GM23338 (cell line): ENCODE measurements at regions not wholly inside any gene's neighbourhood (a gene's known extent, or its start where the extent isn't known, plus 50 kb on each side); places are given as distances from the start of the nearest gene placed in this dataset.

ENCODE experiments used
- CREB1 ChIP-seq: fragments of 250-450 bp; sonication (Bioruptor Pico); IDR thresholded peaks from 2 replicates; pipeline ENCODE4 v1.5.0; 2020; ENCODE audit warnings: low read depth, mild to moderate bottlenecking, moderate library complexity
- CTCF ChIP-seq, 2 experiments: fragments of 200-600 bp in 1 of 2; sonication (generic) in 1 of 2; conservative IDR thresholded peaks; 2 replicates each; pipeline versions ENCODE4 v1.5.1 to v1.6.1; 2016 to 2017; ENCODE audit warnings: antibody characterized with exemption in 2 of 2, low read depth in 2 of 2, mild to moderate bottlenecking in 2 of 2, moderate library complexity in 1 of 2
- ETS1 ChIP-seq: IDR thresholded peaks from 2 replicates; pipeline ENCODE4 v1.6.1; 2016; ENCODE audit warnings: antibody characterized with exemption
- EZH2 ChIP-seq: fragments of 200-600 bp; sonication (generic); IDR thresholded peaks from one replicate; pipeline ENCODE4 v1.8.0; 2017; ENCODE audit warnings: antibody characterized with exemption, mild to moderate bottlenecking, low read depth; ENCODE audit not compliant: unreplicated experiment
- EZH2phosphoT487 ChIP-seq: fragments of 200-600 bp; sonication (generic); IDR thresholded peaks from one replicate; pipeline ENCODE4 v1.8.1; 2018; ENCODE audit warnings: antibody characterized with exemption; ENCODE audit not compliant: unreplicated experiment
- JUNB ChIP-seq: IDR thresholded peaks from one replicate; pipeline ENCODE4 v1.6.1; 2016; ENCODE audit warnings: antibody characterized with exemption; ENCODE audit not compliant: unreplicated experiment
- NANOG ChIP-seq: IDR thresholded peaks from 2 replicates; pipeline ENCODE4 v1.6.1; 2016; ENCODE audit warnings: antibody characterized with exemption, borderline replicate concordance
- POLR2AphosphoS5 ChIP-seq: IDR thresholded peaks from 2 replicates; pipeline ENCODE4 v1.6.1; 2016; ENCODE audit warnings: antibody characterized with exemption, low read depth
- REST ChIP-seq: IDR thresholded peaks from one replicate; pipeline ENCODE4 v1.6.1; 2018; ENCODE audit warnings: antibody characterized with exemption; ENCODE audit not compliant: unreplicated experiment
- STAT1 ChIP-seq: IDR thresholded peaks from one replicate; pipeline ENCODE4 v1.6.1; 2016; ENCODE audit warnings: antibody characterized with exemption; ENCODE audit not compliant: unreplicated experiment
- ZNF114 ChIP-seq: fragments of 250-450 bp; sonication (Bioruptor Pico); IDR thresholded peaks from 2 replicates; pipeline ENCODE4 v1.5.0; 2020; ENCODE audit warnings: mild to moderate bottlenecking, moderate library complexity

GRCh38 chr18:4704781-4705180 is 249.7 kb upstream of the DLGAP1 start:
- TF ChIP-seq POLR2AphosphoS5 = no peak
- TF ChIP-seq EZH2 = no peak
- no peak for TF ChIP-seq CTCF (conservative IDR thresholded peaks at IDR 0.05; ENCODE audit: low read depth in 2 of 2)
- no peak for TF ChIP-seq REST
- no peak for TF ChIP-seq ETS1
- no peak for TF ChIP-seq STAT1
- no peak for TF ChIP-seq ZNF114
- TF ChIP-seq JUNB = no peak
- no peak for TF ChIP-seq EZH2phosphoT487
- no peak for TF ChIP-seq NANOG
- no peak for TF ChIP-seq CREB1 (CRISPR knock-in tag)
